ENCODE measurements at regions not wholly inside any gene's neighbourhood (a gene's known extent, or its start where the extent isn't known, plus 50 kb on each side); places are given as distances from the start of the nearest gene placed in this dataset.
"Not testable (repeated sequence)": the region's sequence is repeated elsewhere in the genome, so short reads cannot be mapped to it uniquely, and the experiment has no call there.

- no peak for DNase-seq
Observed at GRCh38 chr9:106119176-106119575, 424.8 kb downstream of the TMEM38B start.

GRCh38 chr9:106120071-106120470 is 425.7 kb downstream of the TMEM38B start:
- no peak for DNase-seq

GRCh38 chr9:106127776-106128175 is 433.4 kb downstream of the TMEM38B start:
- DNase-seq: no peak

GRCh38 chr9:106130374-106130773 is 436.0 kb downstream of the TMEM38B start:
- no peak for DNase-seq

GRCh38 chr9:106143781-106144180 is 449.4 kb downstream of the TMEM38B start:
- DNase-seq: no peak

GRCh38 chr9:106146066-106146840 is 451.9 kb downstream of the TMEM38B start:
- no peak for DNase-seq

- DNase-seq: no peak
Observed at GRCh38 chr9:106146886-106147285, 452.5 kb downstream of the TMEM38B start.

GRCh38 chr9:106149956-106150355 is 455.6 kb downstream of the TMEM38B start:
- no peak for DNase-seq

- DNase-seq: no peak
Observed at GRCh38 chr9:106156465-106156864, 462.1 kb downstream of the TMEM38B start.

- DNase-seq: no peak
Observed at GRCh38 chr9:106172265-106172664, 477.9 kb downstream of the TMEM38B start.

GRCh38 chr9:106174346-106174745 is 480.0 kb downstream of the TMEM38B start:
- no peak for DNase-seq

GRCh38 chr9:106177216-106177615 is 482.9 kb downstream of the TMEM38B start:
- no peak for DNase-seq

- no peak for DNase-seq
Observed at GRCh38 chr9:106179191-106179590, 484.9 kb downstream of the TMEM38B start.

GRCh38 chr9:106203815-106204516 is 509.6 kb downstream of the TMEM38B start:
- DNase-seq: not testable (repeated sequence)

- DNase-seq: no peak
Observed at GRCh38 chr9:106207298-106207697, 513.0 kb downstream of the TMEM38B start.

- no peak for DNase-seq
Observed at GRCh38 chr9:106218427-106218826, 524.1 kb downstream of the TMEM38B start.

GRCh38 chr9:106218854-106219253 is 524.5 kb downstream of the TMEM38B start:
- no peak for DNase-seq

- DNase-seq: no peak
Observed at GRCh38 chr9:106220415-106220814, 526.1 kb downstream of the TMEM38B start.

- DNase-seq: no peak
Observed at GRCh38 chr9:106228861-106229260, 534.5 kb downstream of the TMEM38B start.

- no peak for DNase-seq
Observed at GRCh38 chr9:106233116-106233515, 538.8 kb downstream of the TMEM38B start.

GRCh38 chr9:106260908-106261307 is 566.6 kb downstream of the TMEM38B start:
- not testable (repeated sequence) for DNase-seq

GRCh38 chr9:106277966-106278365 is 583.6 kb downstream of the TMEM38B start:
- DNase-seq: no peak

GRCh38 chr9:106283769-106284168 is 579.2 kb upstream of the ZNF462 start:
- no peak for DNase-seq

GRCh38 chr9:106284296-106284695 is 578.7 kb upstream of the ZNF462 start:
- no peak for DNase-seq
